Panc1 (cell line): ENCODE measurements at regions not wholly inside any gene's neighbourhood (a gene's known extent, or its start where the extent isn't known, plus 50 kb on each side); places are given as distances from the start of the nearest gene placed in this dataset.

Experiments used
- ATAC-seq: fragments of 200-7000 bp; cut with Tn5 transposase; 2 replicates; pipeline ENCODE4 v1.9.1; 2020; ENCODE audit warnings: mild to moderate bottlenecking, moderate library complexity
- BruUV-seq: library from RNA; stranded (reverse); fragments of 400-500 nt; replicated peaks from 2 replicates; lab custom pipeline; 2021; lab: Mats Ljungman, UMichigan
- CTCF ChIA-PET: fragments of 300-600 bp; sonication (Branson Sonifier 250); formaldehyde crosslinking; loops from one replicate; lab custom pipeline; 2022; ENCODE audit warnings: antibody characterized with exemption; lab: Charles Lee
- POLR2A ChIA-PET: fragments of 300-600 bp; sonication (Branson Sonifier 250); formaldehyde crosslinking; loops from one replicate; lab custom pipeline; 2022; ENCODE audit warnings: antibody characterized with exemption; lab: Charles Lee
- DNase-seq: peaks from one replicate; pipeline ENCODE4 v3.0.0-alpha.2; 2010; ENCODE audit warnings: low read depth, low spot score
- H3K27ac ChIP-seq: 2 replicates; pipeline ENCODE4 v1.5.1; 2011; ENCODE audit warnings: mild to moderate bottlenecking, low read length, inconsistent platforms
- H3K27me3 ChIP-seq: fragments of 200-500 bp; sonication (Bioruptor generic); 2 replicates; pipeline ENCODE4 v1.6.0; 2014; ENCODE audit warnings: low read length, inconsistent platforms; ENCODE audit not compliant: control insufficient read depth, insufficient read depth
- H3K36me3 ChIP-seq: fragments of 200-500 bp; sonication (Bioruptor generic); 2 replicates; pipeline ENCODE4 v1.5.1; 2014; ENCODE audit warnings: inconsistent platforms, mild to moderate bottlenecking, low read length, moderate library complexity; ENCODE audit not compliant: control insufficient read depth, insufficient read depth
- H3K4me1 ChIP-seq: 2 replicates; pipeline ENCODE4 v1.5.1; 2011; ENCODE audit warnings: inconsistent platforms, mild to moderate bottlenecking, low read length, moderate library complexity; ENCODE audit not compliant: control insufficient read depth, insufficient read depth
- H3K4me3 ChIP-seq, 2 experiments: 2 replicates each; pipeline ENCODE4 v1.5.1; 2011 to 2012; ENCODE audit warnings: low read depth in 2 of 2, low read length in 2 of 2, mild to moderate bottlenecking in 2 of 2, inconsistent platforms in 1 of 2, moderate library complexity in 1 of 2
- H3K9me3 ChIP-seq: fragments of 200-500 bp; sonication (Bioruptor generic); 2 replicates; pipeline ENCODE4 v1.5.1; 2014; ENCODE audit warnings: low read depth, mild to moderate bottlenecking, inconsistent platforms, low read length, moderate library complexity; ENCODE audit not compliant: control insufficient read depth, insufficient read depth
- CTCF ChIP-seq: fragments of 450-650 bp; IDR thresholded peaks from 2 replicates; pipeline ENCODE4 v1.5.1; 2017; ENCODE audit warnings: mild to moderate bottlenecking
- POLR2AphosphoS5 ChIP-seq: IDR thresholded peaks from 2 replicates; pipeline ENCODE4 v1.6.1; 2012; ENCODE audit warnings: mild to moderate bottlenecking, low read depth, low read length, moderate library complexity
- SIN3A ChIP-seq: IDR thresholded peaks from 2 replicates; pipeline ENCODE4 v1.6.1; 2012; ENCODE audit warnings: low read depth, mild to moderate bottlenecking, low read length, moderate library complexity, borderline replicate concordance; ENCODE audit not compliant: insufficient read depth
- TCF7L2 ChIP-seq: IDR thresholded peaks from 2 replicates; pipeline ENCODE4 v1.6.1; 2011; ENCODE audit warnings: mild to moderate bottlenecking, low read depth, low read length, inconsistent platforms
- in situ Hi-C: cut with HindIII; loops from 2 replicates; pipeline ENCODE4 v1.10.0; 2016; ENCODE audit warnings: low sequenced_read_pairs, low pct_unique_long_range_greater_than_20kb
- intact Hi-C: fragments of 100-400 bp; cut with micrococcal nuclease; formaldehyde crosslinking; loops from one replicate; pipeline ENCODE4 v1.10.0; 2022; ENCODE audit not compliant: unreplicated experiment
- TF ChIP-seq, protein P1 (sequence below), 2 experiments: IDR thresholded peaks; 2 replicates each; pipeline ENCODE4 v1.6.1; 2011 to 2012; ENCODE audit warnings: low read depth in 2 of 2, control low read depth in 1 of 2, low read length in 1 of 2, mild to moderate bottlenecking in 1 of 2, moderate library complexity in 1 of 2; ENCODE audit not compliant: insufficient read depth in 1 of 2

GRCh38 chr3:107100137-107100536, 277.1 kb upstream of the CCDC54 start:
- no peak for ATAC-seq
- POLR2A ChIA-PET, result no interaction called here
- no peak for DNase-seq
- Histone ChIP-seq H3K27ac (no peak overlapping the region), H3K4me3 (no peak overlapping the region), H3K4me1 (no peaks in the 10 kb centered on the region), H3K27me3 (no peaks in the 10 kb centered on the region), H3K36me3 (no peaks in the 10 kb centered on the region), H3K9me3 (no peaks in the 10 kb centered on the region)
- in situ Hi-C loops, result no loop called here
- intact Hi-C loops, result no loop called here
- CTCF ChIA-PET, result no interaction called here
- BruUV-seq, result no TSS peak
- no peak for TF ChIP-seq SIN3A
- TF ChIP-seq TCF7L2, result no peak
- no peak for TF ChIP-seq POLR2AphosphoS5
- TF ChIP-seq CTCF, result no peak
- TF ChIP-seq, protein P1, sequence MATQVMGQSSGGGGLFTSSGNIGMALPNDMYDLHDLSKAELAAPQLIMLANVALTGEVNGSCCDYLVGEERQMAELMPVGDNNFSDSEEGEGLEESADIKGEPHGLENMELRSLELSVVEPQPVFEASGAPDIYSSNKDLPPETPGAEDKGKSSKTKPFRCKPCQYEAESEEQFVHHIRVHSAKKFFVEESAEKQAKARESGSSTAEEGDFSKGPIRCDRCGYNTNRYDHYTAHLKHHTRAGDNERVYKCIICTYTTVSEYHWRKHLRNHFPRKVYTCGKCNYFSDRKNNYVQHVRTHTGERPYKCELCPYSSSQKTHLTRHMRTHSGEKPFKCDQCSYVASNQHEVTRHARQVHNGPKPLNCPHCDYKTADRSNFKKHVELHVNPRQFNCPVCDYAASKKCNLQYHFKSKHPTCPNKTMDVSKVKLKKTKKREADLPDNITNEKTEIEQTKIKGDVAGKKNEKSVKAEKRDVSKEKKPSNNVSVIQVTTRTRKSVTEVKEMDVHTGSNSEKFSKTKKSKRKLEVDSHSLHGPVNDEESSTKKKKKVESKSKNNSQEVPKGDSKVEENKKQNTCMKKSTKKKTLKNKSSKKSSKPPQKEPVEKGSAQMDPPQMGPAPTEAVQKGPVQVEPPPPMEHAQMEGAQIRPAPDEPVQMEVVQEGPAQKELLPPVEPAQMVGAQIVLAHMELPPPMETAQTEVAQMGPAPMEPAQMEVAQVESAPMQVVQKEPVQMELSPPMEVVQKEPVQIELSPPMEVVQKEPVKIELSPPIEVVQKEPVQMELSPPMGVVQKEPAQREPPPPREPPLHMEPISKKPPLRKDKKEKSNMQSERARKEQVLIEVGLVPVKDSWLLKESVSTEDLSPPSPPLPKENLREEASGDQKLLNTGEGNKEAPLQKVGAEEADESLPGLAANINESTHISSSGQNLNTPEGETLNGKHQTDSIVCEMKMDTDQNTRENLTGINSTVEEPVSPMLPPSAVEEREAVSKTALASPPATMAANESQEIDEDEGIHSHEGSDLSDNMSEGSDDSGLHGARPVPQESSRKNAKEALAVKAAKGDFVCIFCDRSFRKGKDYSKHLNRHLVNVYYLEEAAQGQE (IDR thresholded peaks at IDR 0.05; ENCODE audit: insufficient read depth in 1 of 2, low read depth in 2 of 2, low read length in 1 of 2), result no peak

GRCh38 chr3:107100573-107100972, 276.7 kb upstream of the CCDC54 start:
- intact Hi-C loops, result no loop called here
- Histone ChIP-seq H3K4me3 (no peak overlapping the region), H3K36me3 (no peaks in the 10 kb centered on the region), H3K9me3 (no peaks in the 10 kb centered on the region), H3K27ac (no peak overlapping the region), H3K27me3 (no peaks in the 10 kb centered on the region), H3K4me1 (no peaks in the 10 kb centered on the region)
- ChIA-PET POLR2A (no interaction called here), CTCF (no interaction called here)
- DNase-seq (no peak), ATAC-seq (no peak)
- BruUV-seq, result no TSS peak
- TF ChIP-seq CTCF, result no peak
- no peak for TF ChIP-seq POLR2AphosphoS5
- TF ChIP-seq, protein P1 (IDR thresholded peaks at IDR 0.05; ENCODE audit: insufficient read depth in 1 of 2, low read depth in 2 of 2, low read length in 1 of 2), result no peak
- no peak for TF ChIP-seq TCF7L2
- in situ Hi-C loops, result no loop called here
